ENCODE measurements at regions not wholly inside any gene's neighbourhood (a gene's known extent, or its start where the extent isn't known, plus 50 kb on each side); places are given as distances from the start of the nearest gene placed in this dataset.

GRCh38 chrX:20399728-20400414 lies 133.2 kb upstream of the RPS6KA3 start:
- no peak for TF ChIP-seq MYC (IDR thresholded peaks at IDR 0.05; ENCODE audit: low read depth, low read length)
- no peak for DNase-seq (ENCODE audit: low read depth)
- H3K4me3 ChIP-seq (ENCODE audit: low read depth, low read length): no peak overlapping the region

- TF ChIP-seq POLR2A (IDR thresholded peaks at IDR 0.05; ENCODE audit: extremely low read depth, insufficient read length): no peak
- no peak for TF ChIP-seq CTCF (IDR thresholded peaks at IDR 0.05; ENCODE audit: low read depth, low read length)
- TF ChIP-seq MYC (IDR thresholded peaks at IDR 0.05; ENCODE audit: low read depth, low read length): no peak
- TF ChIP-seq, protein P1, sequence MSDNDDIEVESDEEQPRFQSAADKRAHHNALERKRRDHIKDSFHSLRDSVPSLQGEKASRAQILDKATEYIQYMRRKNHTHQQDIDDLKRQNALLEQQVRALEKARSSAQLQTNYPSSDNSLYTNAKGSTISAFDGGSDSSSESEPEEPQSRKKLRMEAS (IDR thresholded peaks at IDR 0.05; ENCODE audit: low read depth, low read length): no peak
- DNase-seq (ENCODE audit: low read depth): no peak
- H3K4me3 ChIP-seq (ENCODE audit: low read depth, low read length): no peak overlapping the region
Observed at GRCh38 chrX:20397587-20397986, 130.9 kb upstream of the RPS6KA3 start.

DNA sequence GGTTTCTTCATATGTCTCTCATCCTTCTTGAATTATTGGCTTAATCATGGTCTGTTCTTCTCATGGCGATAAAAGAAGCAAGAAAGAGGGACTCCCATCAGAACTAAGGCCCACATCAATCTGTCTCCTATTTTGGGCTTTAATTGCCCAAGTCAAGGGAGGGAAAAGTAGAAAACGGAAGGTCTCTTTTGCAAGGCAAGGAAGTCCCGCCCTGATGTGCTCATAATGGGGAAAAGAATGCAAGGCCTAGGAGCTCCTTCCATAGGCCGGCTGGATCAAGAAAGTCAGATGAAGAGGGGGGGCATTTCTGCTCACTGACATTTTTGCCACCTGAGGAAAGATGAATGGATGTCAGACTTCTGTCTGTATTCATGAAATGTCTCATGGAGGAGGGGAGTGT lies 127.7 kb upstream of the RPS6KA3 start:
- TF ChIP-seq CTCF (IDR thresholded peaks at IDR 0.05; ENCODE audit: low read depth, low read length) (no peak), MYC (IDR thresholded peaks at IDR 0.05; ENCODE audit: low read depth, low read length) (no peak), POLR2A (IDR thresholded peaks at IDR 0.05; ENCODE audit: extremely low read depth, insufficient read length) (no peak)
- TF ChIP-seq, protein P1 (IDR thresholded peaks at IDR 0.05; ENCODE audit: low read depth, low read length): no peak
- no peak for DNase-seq (ENCODE audit: low read depth)
- H3K4me3 ChIP-seq (ENCODE audit: low read depth, low read length): no peak overlapping the region

DNA sequence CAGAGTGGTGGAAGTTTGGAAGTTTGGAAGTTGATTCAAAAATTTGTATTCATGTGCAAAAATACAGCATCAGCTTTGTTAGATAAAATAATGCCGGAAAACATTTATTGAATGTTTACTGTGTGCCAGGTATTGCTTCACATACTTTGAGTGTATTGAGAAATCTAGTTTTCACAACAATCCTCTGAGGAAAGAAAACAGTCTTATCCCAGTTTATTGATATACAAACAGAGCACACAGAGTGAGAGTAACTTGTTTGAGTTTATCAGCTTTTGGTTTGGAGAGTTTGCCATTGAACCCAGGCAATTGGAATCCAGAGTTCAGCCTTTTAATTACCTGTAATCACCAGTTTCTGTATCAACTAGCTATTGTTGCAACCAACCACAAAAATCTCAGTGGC lies 127.2 kb upstream of the RPS6KA3 start:
- no peak for DNase-seq (ENCODE audit: low read depth)
- no peak overlapping the region for H3K4me3 ChIP-seq (ENCODE audit: low read depth, low read length)
- TF ChIP-seq CTCF (IDR thresholded peaks at IDR 0.05; ENCODE audit: low read depth, low read length) (no peak), POLR2A (IDR thresholded peaks at IDR 0.05; ENCODE audit: extremely low read depth, insufficient read length) (no peak), MYC (IDR thresholded peaks at IDR 0.05; ENCODE audit: low read depth, low read length) (no peak)
- TF ChIP-seq, protein P1 (IDR thresholded peaks at IDR 0.05; ENCODE audit: low read depth, low read length): no peak

GRCh38 chrX:20388594-20388993 lies 121.9 kb upstream of the RPS6KA3 start:
- no peak for DNase-seq (ENCODE audit: low read depth)
- no peak overlapping the region for H3K4me3 ChIP-seq (ENCODE audit: low read depth, low read length)
- no peak for TF ChIP-seq POLR2A (IDR thresholded peaks at IDR 0.05; ENCODE audit: extremely low read depth, insufficient read length)
- no peak for TF ChIP-seq MYC (IDR thresholded peaks at IDR 0.05; ENCODE audit: low read depth, low read length)
- no peak for TF ChIP-seq CTCF (IDR thresholded peaks at IDR 0.05; ENCODE audit: low read depth, low read length)
- TF ChIP-seq, protein P1 (IDR thresholded peaks at IDR 0.05; ENCODE audit: low read depth, low read length): no peak

DNA sequence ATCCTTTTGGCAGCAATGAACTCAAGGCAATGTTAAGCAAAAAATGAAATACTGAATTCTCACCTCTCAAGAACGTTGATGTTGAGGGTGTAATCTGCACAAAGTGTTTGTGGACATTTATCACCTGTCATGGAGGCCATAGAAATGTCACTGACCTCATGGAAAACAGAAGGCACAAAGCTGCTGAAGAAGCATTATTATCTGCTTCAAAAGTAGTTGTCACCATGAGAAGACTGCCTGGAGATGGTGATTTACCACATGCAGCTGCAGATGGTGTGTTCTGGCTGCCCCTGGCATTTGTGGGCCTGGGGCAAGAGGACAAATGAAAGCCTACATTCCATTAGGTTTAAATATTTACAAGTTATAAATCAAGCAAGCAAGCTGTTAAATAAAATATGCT lies 116.8 kb upstream of the RPS6KA3 start:
- TF ChIP-seq MYC (IDR thresholded peaks at IDR 0.05; ENCODE audit: low read depth, low read length) (no peak), POLR2A (IDR thresholded peaks at IDR 0.05; ENCODE audit: extremely low read depth, insufficient read length) (no peak), CTCF (IDR thresholded peaks at IDR 0.05; ENCODE audit: low read depth, low read length) (no peak)
- TF ChIP-seq, protein P1 (IDR thresholded peaks at IDR 0.05; ENCODE audit: low read depth, low read length): no peak
- H3K4me3 ChIP-seq (ENCODE audit: low read depth, low read length): no peak overlapping the region
- DNase-seq (ENCODE audit: low read depth): no peak

Data from NB4 (cell line).